ENCODE measurements at regions not wholly inside any gene's neighbourhood (a gene's known extent, or its start where the extent isn't known, plus 50 kb on each side); places are given as distances from the start of the nearest gene placed in this dataset.

DNA sequence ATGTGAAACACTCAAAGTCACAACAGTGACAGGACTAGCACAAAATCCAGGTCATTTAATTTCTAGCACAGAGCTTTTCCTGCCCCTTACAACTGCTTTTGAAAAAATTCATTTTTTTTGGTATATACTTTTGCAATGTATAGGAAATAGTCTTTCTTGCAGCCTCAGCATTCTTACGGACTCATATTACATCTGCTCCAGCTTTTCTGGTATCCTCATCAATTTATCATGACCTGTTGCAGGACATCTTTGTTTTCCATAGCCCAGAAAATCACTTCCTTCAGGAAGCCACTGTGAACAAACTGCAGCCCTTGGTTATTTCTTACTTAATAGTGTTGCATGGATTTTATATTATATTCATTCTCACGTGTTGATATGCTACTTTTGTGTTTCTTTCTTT, 347.9 kb upstream of the MTPN start:
- Histone ChIP-seq H3K27me3 (ENCODE audit: control insufficient read depth in 2 of 2, insufficient read depth in 2 of 2, low read length in 2 of 2) (no peaks in the 10 kb centered on the region), H3K36me3 (ENCODE audit: control insufficient read depth in 2 of 2, extremely low read depth in 1 of 2, insufficient read depth in 2 of 2, low read length in 2 of 2) (no peaks in the 10 kb centered on the region), H3K79me2 (ENCODE audit: control insufficient read depth, insufficient read depth, low read length) (no peaks in the 10 kb centered on the region), H3K4me1 (ENCODE audit: control insufficient read depth, extremely low read depth, insufficient read depth, low read length) (no peaks in the 10 kb centered on the region), H3K9ac (replicated peaks; ENCODE audit: extremely low read depth, insufficient read depth, low read length) (no peak overlapping the region), H3K4me3 (replicated peaks in 1 of 3; ENCODE audit: insufficient read depth in 1 of 3, low read depth in 1 of 3, low read length in 3 of 3) (no peak overlapping the region), H4K20me1 (replicated peaks; ENCODE audit: control insufficient read depth, extremely low read depth, insufficient read depth, low read length) (no peaks in the 10 kb centered on the region), H3K27ac (ENCODE audit: insufficient read depth, low read depth, low read length) (no peak overlapping the region), H3K9me1 (replicated peaks; ENCODE audit: control insufficient read depth, extremely low read depth, insufficient read depth, low read length) (no peaks in the 10 kb centered on the region), H3K9me3 (replicated peaks; ENCODE audit: control insufficient read depth, insufficient read depth, low read length) (peaks cover 6% of the 10 kb centered on the region), H3K4me2 (ENCODE audit: insufficient read depth, low read length) (no peak overlapping the region), H2AFZ (ENCODE audit: low read depth, low read length) (no peak overlapping the region)
- TF ChIP-seq JUN (IDR thresholded peaks at IDR 0.05; ENCODE audit: borderline replicate concordance, insufficient read depth, insufficient read length, low read depth) (no peak), MAX (IDR thresholded peaks at IDR 0.05; ENCODE audit: insufficient read depth, insufficient read length) (no peak), FOS (IDR thresholded peaks at IDR 0.05; ENCODE audit: borderline replicate concordance, insufficient read depth, low read length) (no peak), POLR2AphosphoS5 (IDR thresholded peaks at IDR 0.05; ENCODE audit: insufficient read depth, low read depth, low read length) (no peak), EZH2 (IDR thresholded peaks at IDR 0.05; ENCODE audit: borderline replicate concordance, low read depth, low read length, severe bottlenecking) (no peak), POLR2A (IDR thresholded peaks at IDR 0.05; ENCODE audit: low read depth, low read length) (no peak), MYC (IDR thresholded peaks at IDR 0.05; ENCODE audit: low read depth, low read length) (no peak), CTCF (IDR thresholded peaks at IDR 0.05; ENCODE audit: extremely low read depth in 1 of 2, insufficient read depth in 1 of 2, low read depth in 1 of 2, low read length in 2 of 2) (no peak), GATA2 (IDR thresholded peaks at IDR 0.05; ENCODE audit: insufficient read depth, insufficient read length, low read depth, low read length) (no peak)
- CTCF ChIA-PET, result no interaction called here
- no peak for DNase-seq (ENCODE audit: low read depth, low spot score)
- intact Hi-C loops (cut with micrococcal nuclease) (no loop called here), dilution Hi-C loops (cut with MboI; ENCODE audit: extremely low pct_ligation_motif_present, low sequenced_read_pairs) (no loop called here)
- BruUV-seq (replicated peaks), result no TSS peak
- no peak for FAIRE-seq
- POLR2A ChIA-PET, result no interaction called here

Measured in endothelial cell of umbilical vein (primary cell).